Amygdala (tissue), 56 donors: ENCODE measurements at regions not wholly inside any gene's neighbourhood (a gene's known extent, or its start where the extent isn't known, plus 50 kb on each side); places are given as distances from the start of the nearest gene placed in this dataset.

ENCODE experiments used
- DNase-seq, 56 donors: peaks; one replicate each; lab custom pipeline; 2025; lab: John Stamatoyannopoulos, UW

GRCh38 chr2:136207665-136208064 lies 89.7 kb upstream of the CXCR4 start:
- no peak for DNase-seq

- DNase-seq: peak in 1 of 56 donors; percentile 7
Measured at GRCh38 chr2:136207030-136207623, 89.2 kb upstream of the CXCR4 start.

GRCh38 chr2:136206613-136207012 lies 88.7 kb upstream of the CXCR4 start:
- peak in 3 of 56 donors; percentile 7 to 23 (median 23) for DNase-seq

GRCh38 chr2:136205615-136206014 lies 87.7 kb upstream of the CXCR4 start:
- no peak for DNase-seq

GRCh38 chr2:136204971-136205370 lies 87.0 kb upstream of the CXCR4 start:
- no peak for DNase-seq

- no peak for DNase-seq
Measured at GRCh38 chr2:136195226-136195625, 77.3 kb upstream of the CXCR4 start.

GRCh38 chr2:136191041-136191440 lies 73.1 kb upstream of the CXCR4 start:
- DNase-seq: no peak

GRCh38 chr2:136189221-136189782 lies 71.4 kb upstream of the CXCR4 start:
- DNase-seq: no peak

GRCh38 chr2:136188086-136188485 lies 70.1 kb upstream of the CXCR4 start:
- no peak for DNase-seq

- DNase-seq: peak in 17 of 56 donors; percentile 4 to 52 (median 17)
Measured at GRCh38 chr2:136185981-136186776, 68.2 kb upstream of the CXCR4 start.

GRCh38 chr2:136183097-136183496 lies 65.1 kb upstream of the CXCR4 start:
- peak in 7 of 56 donors; percentile 1 to 20 (median 7) for DNase-seq

GRCh38 chr2:136182315-136182714 lies 64.4 kb upstream of the CXCR4 start:
- no peak for DNase-seq

GRCh38 chr2:136179602-136179975 lies 61.6 kb upstream of the CXCR4 start:
- DNase-seq: no peak

GRCh38 chr2:136178941-136179601 lies 61.1 kb upstream of the CXCR4 start:
- DNase-seq: no peak

GRCh38 chr2:136175868-136176267 lies 57.9 kb upstream of the CXCR4 start:
- DNase-seq: no peak

- no peak for DNase-seq
Measured at GRCh38 chr2:136175466-136175865, 57.5 kb upstream of the CXCR4 start.

GRCh38 chr2:136173126-136173525 lies 55.2 kb upstream of the CXCR4 start:
- DNase-seq: no peak

- no peak for DNase-seq
Measured at GRCh38 chr2:136171223-136171622, 53.3 kb upstream of the CXCR4 start.

- no peak for DNase-seq
Measured at GRCh38 chr2:136168720-136169119, 50.8 kb upstream of the CXCR4 start.

GRCh38 chr2:136167721-136168475 lies 49.9 kb upstream of the CXCR4 start:
- DNase-seq: no peak
